ENCODE measurements at regions not wholly inside any gene's neighbourhood (a gene's known extent, or its start where the extent isn't known, plus 50 kb on each side); places are given as distances from the start of the nearest gene placed in this dataset.

DNA sequence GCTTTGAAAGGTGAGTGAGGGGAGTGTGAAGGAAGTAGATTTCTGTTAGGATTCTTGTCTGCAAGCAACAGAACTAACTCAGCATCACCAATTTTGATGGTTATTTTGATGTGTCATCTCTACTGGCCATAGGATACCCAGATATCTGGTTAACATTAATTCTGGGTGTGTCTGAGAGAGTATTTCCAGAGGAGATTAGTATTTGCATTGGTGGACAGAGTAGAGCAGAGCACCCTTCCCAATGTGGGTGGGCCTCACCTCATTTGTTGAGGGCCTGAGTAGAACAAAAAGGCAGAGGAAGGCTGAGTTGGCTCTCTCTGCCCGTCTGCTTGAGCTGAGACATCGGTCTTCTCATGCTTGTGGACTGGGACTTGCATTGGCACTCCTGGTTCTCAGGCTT, 121.8 kb upstream of the POU3F1 start:
- TF ChIP-seq FOXP1 (CRISPR knock-in tag; IDR thresholded peaks at IDR 0.05; ENCODE audit: borderline replicate concordance) = no peak
- no peak for TF ChIP-seq ZNF512 (CRISPR knock-in tag; IDR thresholded peaks at IDR 0.05; ENCODE audit: borderline replicate concordance)
- no peak for TF ChIP-seq CTCF (IDR thresholded peaks at IDR 0.05)
- TF ChIP-seq, protein P1, sequence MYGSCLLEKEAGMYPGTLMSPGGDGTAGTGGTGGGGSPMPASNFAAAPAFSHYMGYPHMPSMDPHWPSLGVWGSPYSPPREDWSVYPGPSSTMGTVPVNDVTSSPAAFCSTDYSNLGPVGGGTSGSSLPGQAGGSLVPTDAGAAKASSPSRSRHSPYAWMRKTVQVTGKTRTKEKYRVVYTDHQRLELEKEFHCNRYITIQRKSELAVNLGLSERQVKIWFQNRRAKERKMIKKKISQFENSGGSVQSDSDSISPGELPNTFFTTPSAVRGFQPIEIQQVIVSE (CRISPR knock-in tag; IDR thresholded peaks at IDR 0.05; ENCODE audit: borderline replicate concordance) = no peak
- no peak for TF ChIP-seq JUN (CRISPR knock-in tag; IDR thresholded peaks at IDR 0.05)
- TF ChIP-seq SP1 (CRISPR knock-in tag; conservative IDR thresholded peaks at IDR 0.05) = no peak
- TF ChIP-seq ZNF263 (CRISPR knock-in tag; IDR thresholded peaks at IDR 0.05; ENCODE audit: low read depth) = no peak
- TF ChIP-seq ZNF138 (CRISPR knock-in tag; conservative IDR thresholded peaks at IDR 0.05) = no peak
- TF ChIP-seq NR1H2 (CRISPR knock-in tag; IDR thresholded peaks at IDR 0.05) = no peak
- TF ChIP-seq FOXJ3 (CRISPR knock-in tag; IDR thresholded peaks at IDR 0.05; ENCODE audit: borderline replicate concordance) = no peak
- TF ChIP-seq ATF1 (CRISPR knock-in tag; IDR thresholded peaks at IDR 0.05) = no peak
- no peak for TF ChIP-seq ELF4 (CRISPR knock-in tag; IDR thresholded peaks at IDR 0.05; ENCODE audit: low read depth)
- TF ChIP-seq, protein P2, sequence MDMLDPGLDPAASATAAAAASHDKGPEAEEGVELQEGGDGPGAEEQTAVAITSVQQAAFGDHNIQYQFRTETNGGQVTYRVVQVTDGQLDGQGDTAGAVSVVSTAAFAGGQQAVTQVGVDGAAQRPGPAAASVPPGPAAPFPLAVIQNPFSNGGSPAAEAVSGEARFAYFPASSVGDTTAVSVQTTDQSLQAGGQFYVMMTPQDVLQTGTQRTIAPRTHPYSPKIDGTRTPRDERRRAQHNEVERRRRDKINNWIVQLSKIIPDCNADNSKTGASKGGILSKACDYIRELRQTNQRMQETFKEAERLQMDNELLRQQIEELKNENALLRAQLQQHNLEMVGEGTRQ (CRISPR knock-in tag; IDR thresholded peaks at IDR 0.05) = no peak

Data from WTC11 (cell line).